ENCODE measurements at regions not wholly inside any gene's neighbourhood (a gene's known extent, or its start where the extent isn't known, plus 50 kb on each side); places are given as distances from the start of the nearest gene placed in this dataset.

- TF ChIP-seq CTCF (IDR thresholded peaks at IDR 0.05; ENCODE audit: low read depth, low read length) = no peak
- DNase-seq = no peak
- no peaks in the 10 kb centered on the region for H3K36me3 ChIP-seq
- H3K27me3 ChIP-seq (ENCODE audit: insufficient read depth, low read depth, severe bottlenecking) = peaks cover 52% of the 10 kb centered on the region
- no peak overlapping the region for H3K4me3 ChIP-seq (ENCODE audit: low read depth, low read length)
- no peak overlapping the region for H3K27ac ChIP-seq
- no peaks in the 10 kb centered on the region for H3K9me3 ChIP-seq (ENCODE audit: severe bottlenecking)
Observed at GRCh38 chr20:22781869-22782268, 197.5 kb upstream of the FOXA2 start.

- DNase-seq = no peak
- Histone ChIP-seq H3K4me3 (ENCODE audit: low read depth, low read length) (no peak overlapping the region), H3K27me3 (ENCODE audit: insufficient read depth, low read depth, severe bottlenecking) (peaks cover 64% of the 10 kb centered on the region), H3K9me3 (ENCODE audit: severe bottlenecking) (no peaks in the 10 kb centered on the region), H3K27ac (no peak overlapping the region), H3K36me3 (no peaks in the 10 kb centered on the region)
- TF ChIP-seq CTCF (IDR thresholded peaks at IDR 0.05; ENCODE audit: low read depth, low read length) = no peak
Observed at GRCh38 chr20:22789676-22790075, 205.3 kb upstream of the FOXA2 start.

- H3K27me3 ChIP-seq (ENCODE audit: insufficient read depth, low read depth, severe bottlenecking) = peaks cover 67% of the 10 kb centered on the region
- H3K9me3 ChIP-seq (ENCODE audit: severe bottlenecking) = no peaks in the 10 kb centered on the region
- no peaks in the 10 kb centered on the region for H3K36me3 ChIP-seq
- H3K27ac ChIP-seq = no peak overlapping the region
- TF ChIP-seq CTCF (IDR thresholded peaks at IDR 0.05; ENCODE audit: low read depth, low read length) = no peak
- no peak for DNase-seq
- H3K4me3 ChIP-seq (ENCODE audit: low read depth, low read length) = no peak overlapping the region
Observed at GRCh38 chr20:22791396-22791795, 207.0 kb upstream of the FOXA2 start.

- Histone ChIP-seq H3K9me3 (ENCODE audit: severe bottlenecking) (no peaks in the 10 kb centered on the region), H3K4me3 (ENCODE audit: low read depth, low read length) (no peak overlapping the region), H3K36me3 (no peaks in the 10 kb centered on the region), H3K27me3 (ENCODE audit: insufficient read depth, low read depth, severe bottlenecking) (peaks cover 68% of the 10 kb centered on the region), H3K27ac (no peak overlapping the region)
- no peak for TF ChIP-seq CTCF (IDR thresholded peaks at IDR 0.05; ENCODE audit: low read depth, low read length)
- DNase-seq = no peak
Observed at GRCh38 chr20:22791877-22792525, 207.6 kb upstream of the FOXA2 start.

GRCh38 chr20:22794200-22794599, 209.8 kb upstream of the FOXA2 start:
- Histone ChIP-seq H3K4me3 (ENCODE audit: low read depth, low read length) (no peak overlapping the region), H3K27me3 (ENCODE audit: insufficient read depth, low read depth, severe bottlenecking) (peaks cover 76% of the 10 kb centered on the region), H3K27ac (no peak overlapping the region), H3K9me3 (ENCODE audit: severe bottlenecking) (no peaks in the 10 kb centered on the region), H3K36me3 (no peaks in the 10 kb centered on the region)
- no peak for TF ChIP-seq CTCF (IDR thresholded peaks at IDR 0.05; ENCODE audit: low read depth, low read length)
- DNase-seq = no peak

- DNase-seq = no peak
- TF ChIP-seq CTCF (IDR thresholded peaks at IDR 0.05; ENCODE audit: low read depth, low read length) = no peak
- no peak overlapping the region for H3K27ac ChIP-seq
- no peaks in the 10 kb centered on the region for H3K36me3 ChIP-seq
- peaks cover 76% of the 10 kb centered on the region for H3K27me3 ChIP-seq (ENCODE audit: insufficient read depth, low read depth, severe bottlenecking)
- H3K9me3 ChIP-seq (ENCODE audit: severe bottlenecking) = no peaks in the 10 kb centered on the region
- no peak overlapping the region for H3K4me3 ChIP-seq (ENCODE audit: low read depth, low read length)
Observed at GRCh38 chr20:22795433-22795832, 211.1 kb upstream of the FOXA2 start.

Measured in WERI-Rb-1 (cell line).